CD4-positive, alpha-beta T cell treated with Interferon gamma for 1 hour (primary cell): ENCODE measurements at regions not wholly inside any gene's neighbourhood (a gene's known extent, or its start where the extent isn't known, plus 50 kb on each side); places are given as distances from the start of the nearest gene placed in this dataset.
"Not testable (repeated sequence)": the region's sequence is repeated elsewhere in the genome, so short reads cannot be mapped to it uniquely, and the experiment has no call there.

Experiments used
- DNase-seq: peaks from one replicate; pipeline ENCODE4 v3.0.0-alpha.2; 2020

GRCh38 chr3:28039829-28040228 is 201.6 kb upstream of the CMC1 start:
- DNase-seq, result no peak

GRCh38 chr3:28042095-28042635 is 199.3 kb upstream of the CMC1 start:
- DNase-seq, result no peak

GRCh38 chr3:28042707-28043106 is 198.7 kb upstream of the CMC1 start:
- DNase-seq, result no peak

GRCh38 chr3:28050120-28050519 is 191.3 kb upstream of the CMC1 start:
- no peak for DNase-seq

GRCh38 chr3:28050885-28051284 is 190.5 kb upstream of the CMC1 start:
- DNase-seq, result no peak

- no peak for DNase-seq
Observed at GRCh38 chr3:28053759-28054158, 187.7 kb upstream of the CMC1 start.

- no peak for DNase-seq
Observed at GRCh38 chr3:28056806-28057205, 184.6 kb upstream of the CMC1 start.

GRCh38 chr3:28057539-28057938 is 183.9 kb upstream of the CMC1 start:
- DNase-seq, result no peak

- not testable (repeated sequence) for DNase-seq
Observed at GRCh38 chr3:28059199-28059598, 182.2 kb upstream of the CMC1 start.

GRCh38 chr3:28066020-28066419 is 175.4 kb upstream of the CMC1 start:
- no peak for DNase-seq

GRCh38 chr3:28067014-28067413 is 174.4 kb upstream of the CMC1 start:
- no peak for DNase-seq

GRCh38 chr3:28068342-28068741 is 173.1 kb upstream of the CMC1 start:
- DNase-seq, result no peak

GRCh38 chr3:28069438-28069837 is 172.0 kb upstream of the CMC1 start:
- no peak for DNase-seq

GRCh38 chr3:28076246-28076645 is 165.2 kb upstream of the CMC1 start:
- DNase-seq, result no peak

GRCh38 chr3:28077572-28077971 is 163.8 kb upstream of the CMC1 start:
- no peak for DNase-seq

GRCh38 chr3:28078536-28078935 is 162.9 kb upstream of the CMC1 start:
- DNase-seq, result no peak

GRCh38 chr3:28080716-28081115 is 160.7 kb upstream of the CMC1 start:
- DNase-seq, result no peak

GRCh38 chr3:28081533-28081947 is 159.9 kb upstream of the CMC1 start:
- DNase-seq, result no peak

- DNase-seq, result no peak
Observed at GRCh38 chr3:28087591-28087990, 153.8 kb upstream of the CMC1 start.

- no peak for DNase-seq
Observed at GRCh38 chr3:28088811-28089526, 152.4 kb upstream of the CMC1 start.

- no peak for DNase-seq
Observed at GRCh38 chr3:28089527-28089897, 151.9 kb upstream of the CMC1 start.

GRCh38 chr3:28099296-28099695 is 142.1 kb upstream of the CMC1 start:
- no peak for DNase-seq

- no peak for DNase-seq
Observed at GRCh38 chr3:28101705-28102104, 139.7 kb upstream of the CMC1 start.

- no peak for DNase-seq
Observed at GRCh38 chr3:28103861-28104260, 137.6 kb upstream of the CMC1 start.

GRCh38 chr3:28104896-28105534 is 136.4 kb upstream of the CMC1 start:
- no peak for DNase-seq
